GM13976 (cell line): ENCODE measurements at regions not wholly inside any gene's neighbourhood (a gene's known extent, or its start where the extent isn't known, plus 50 kb on each side); places are given as distances from the start of the nearest gene placed in this dataset.

Source experiments
- DNase-seq: peaks from one replicate; pipeline ENCODE4 v3.0.0; 2012; ENCODE audit warnings: low spot score
- CTCF ChIP-seq: IDR thresholded peaks from 2 replicates; pipeline ENCODE4 v1.5.1; 2012; ENCODE audit warnings: borderline replicate concordance, mild to moderate bottlenecking; ENCODE audit not compliant: insufficient read depth; ENCODE audit errors: extremely low read depth, missing control alignments, control extremely low read depth
- in situ Hi-C: fragments of 300-500 bp; cut with MboI; formaldehyde crosslinking; loops from one replicate; pipeline ENCODE4 v1.12.0; 2022; ENCODE audit warnings: low sequenced_read_pairs, mixed read lengths, inconsistent platforms; ENCODE audit not compliant: unreplicated experiment

- in situ Hi-C loops, result no loop called here
- no peak for DNase-seq
- no peak for TF ChIP-seq CTCF
These were observed 619.4 kb upstream of the ATP2B1 start for GRCh38 chr12:90327793-90328743.

GRCh38 chr12:90323217-90323616 is 614.6 kb upstream of the ATP2B1 start:
- in situ Hi-C loops, result no loop called here
- no peak for DNase-seq
- no peak for TF ChIP-seq CTCF

- in situ Hi-C loops, result no loop called here
- no peak for DNase-seq
- no peak for TF ChIP-seq CTCF
These were observed 613.4 kb upstream of the ATP2B1 start for GRCh38 chr12:90322006-90322405.

- in situ Hi-C loops, result no loop called here
- no peak for DNase-seq
- TF ChIP-seq CTCF, result no peak
These were observed 612.7 kb upstream of the ATP2B1 start for GRCh38 chr12:90321369-90321768.

- no peak for DNase-seq
- no peak for TF ChIP-seq CTCF
- in situ Hi-C loops, result no loop called here
These were observed 602.9 kb upstream of the ATP2B1 start for GRCh38 chr12:90311561-90311960.

GRCh38 chr12:90305379-90305778 is 596.7 kb upstream of the ATP2B1 start:
- in situ Hi-C loops, result no loop called here
- DNase-seq, result no peak
- no peak for TF ChIP-seq CTCF
